ENCODE measurements at regions not wholly inside any gene's neighbourhood (a gene's known extent, or its start where the extent isn't known, plus 50 kb on each side); places are given as distances from the start of the nearest gene placed in this dataset.
"Not testable (repeated sequence)": the region's sequence is repeated elsewhere in the genome, so short reads cannot be mapped to it uniquely, and the experiment has no call there.

DNA sequence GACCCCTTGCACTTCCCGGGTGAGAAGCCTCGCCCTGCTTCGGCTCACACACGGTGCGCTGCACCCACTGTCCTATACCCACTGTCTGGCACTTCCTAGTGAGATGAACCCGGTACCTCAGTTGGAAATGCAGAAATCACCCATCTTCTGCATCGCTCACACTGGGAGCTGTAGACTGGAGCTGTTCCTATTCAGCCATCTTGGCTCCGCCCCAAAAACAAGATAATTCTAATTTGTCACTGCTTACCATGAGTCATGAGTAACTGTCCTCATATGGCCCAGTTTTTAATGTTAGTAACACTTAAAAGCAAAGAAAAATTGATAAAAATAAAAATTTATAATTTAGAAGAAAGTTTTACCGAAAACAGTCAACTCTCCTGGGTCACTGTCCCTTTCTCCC is 283.3 kb upstream of the COBL start:
- H2BK12ac ChIP-seq (ENCODE audit: low read depth, low read length); H3K56ac ChIP-seq (replicated peaks; ENCODE audit: insufficient read length, low read depth, low read length); H2AFZ ChIP-seq (ENCODE audit: low read length); H2BK15ac ChIP-seq (ENCODE audit: low read length); H3K27ac ChIP-seq (ENCODE audit: low read depth, low read length); H3K14ac ChIP-seq (ENCODE audit: insufficient read length); H3K36me3 ChIP-seq (ENCODE audit: control insufficient read depth in 2 of 4, insufficient read depth in 4 of 4, low read length in 3 of 4); H4K20me1 ChIP-seq (replicated peaks in 1 of 2; ENCODE audit: control insufficient read depth in 1 of 2, insufficient read depth in 2 of 2, low read length in 2 of 2); CTCF ChIA-PET (ENCODE audit: partially characterized antibody); H3K4me3 ChIP-seq (ENCODE audit: extremely low read depth in 1 of 4, insufficient read depth in 2 of 4, low read depth in 3 of 4, low read length in 4 of 4); POLR2A ChIA-PET (ENCODE audit: partially characterized antibody); H3K79me1 ChIP-seq (ENCODE audit: low read depth, low read length); H2BK20ac ChIP-seq (ENCODE audit: low read length); H3K4me2 ChIP-seq (ENCODE audit: insufficient read depth in 1 of 2, low read depth in 2 of 2, low read length in 2 of 2); H3K79me2 ChIP-seq (ENCODE audit: control insufficient read depth in 1 of 2, insufficient read depth in 2 of 2, low read length in 2 of 2); DNase-seq (ENCODE audit: low read depth in 1 of 2, low spot score in 2 of 2); H2AK5ac ChIP-seq (ENCODE audit: low read depth, low read length); H2BK120ac ChIP-seq (replicated peaks; ENCODE audit: low read depth, low read length); H3K23ac ChIP-seq (ENCODE audit: insufficient read length); H3K9ac ChIP-seq (replicated peaks in 1 of 4; ENCODE audit: extremely low read depth in 1 of 4, low read depth in 3 of 4, low read length in 3 of 4); H4K5ac ChIP-seq (ENCODE audit: insufficient read length, low read depth, low read length); H3K4ac ChIP-seq (replicated peaks; ENCODE audit: insufficient read length, low read depth, low read length); H4K8ac ChIP-seq (ENCODE audit: extremely low read depth, insufficient read depth, low read length); FAIRE-seq; H2BK5ac ChIP-seq (ENCODE audit: low read depth, low read length); H3K18ac ChIP-seq (ENCODE audit: extremely low read depth, low read length); H3K27me3 ChIP-seq (replicated peaks in 1 of 4; ENCODE audit: control insufficient read depth in 3 of 4, extremely low read depth in 1 of 4, insufficient read depth in 3 of 4, low read length in 3 of 4); H3K4me1 ChIP-seq (replicated peaks in 1 of 4; ENCODE audit: control insufficient read depth in 3 of 4, insufficient read depth in 4 of 4, low read length in 3 of 4); H3K23me2 ChIP-seq (ENCODE audit: low read depth, low read length); H4K91ac ChIP-seq (replicated peaks; ENCODE audit: insufficient read length, low read length): not testable (repeated sequence)
- 92% methylated on average over 9 of the region's 9 CpGs; no CpG with 5 or more reads in 1 of the 2 experiments for WGBS, 2 experiments (ENCODE audit: extremely low coverage in 1 of 2, insufficient coverage in 1 of 2, insufficient read length in 1 of 2, insufficient replicate concordance in 2 of 2, low coverage in 1 of 2, low lambda C conversion rate in 2 of 2, missing lambda C conversion rate in 1 of 2)
- H3K9me3 ChIP-seq (ENCODE audit: insufficient read depth in 2 of 2, low read depth in 1 of 2, low read length in 1 of 2), result peaks cover 4 to 11% of the 10 kb centered on the region in 2 experiments; a peak in 3 of 4 replicates

Measured in H1 (cell line).